ENCODE measurements at regions not wholly inside any gene's neighbourhood (a gene's known extent, or its start where the extent isn't known, plus 50 kb on each side); places are given as distances from the start of the nearest gene placed in this dataset.

GRCh38 chr9:129486756-129487657 lies 133.9 kb downstream of the C9orf50 start:
- no peaks in the 10 kb centered on the region for H3K27me3 ChIP-seq
- peak; percentile 94 for DNase-seq
- H3K4me3 ChIP-seq, result no peak overlapping the region
- peaks cover 8% of the 10 kb centered on the region for H3K36me3 ChIP-seq
- no peaks in the 10 kb centered on the region for H3K9me3 ChIP-seq

GRCh38 chr9:129485145-129485774 lies 135.6 kb downstream of the C9orf50 start:
- no peak for DNase-seq
- H3K9me3 ChIP-seq, result no peaks in the 10 kb centered on the region
- no peak overlapping the region for H3K4me3 ChIP-seq
- peaks cover 2% of the 10 kb centered on the region for H3K36me3 ChIP-seq
- H3K27me3 ChIP-seq, result no peaks in the 10 kb centered on the region

DNA sequence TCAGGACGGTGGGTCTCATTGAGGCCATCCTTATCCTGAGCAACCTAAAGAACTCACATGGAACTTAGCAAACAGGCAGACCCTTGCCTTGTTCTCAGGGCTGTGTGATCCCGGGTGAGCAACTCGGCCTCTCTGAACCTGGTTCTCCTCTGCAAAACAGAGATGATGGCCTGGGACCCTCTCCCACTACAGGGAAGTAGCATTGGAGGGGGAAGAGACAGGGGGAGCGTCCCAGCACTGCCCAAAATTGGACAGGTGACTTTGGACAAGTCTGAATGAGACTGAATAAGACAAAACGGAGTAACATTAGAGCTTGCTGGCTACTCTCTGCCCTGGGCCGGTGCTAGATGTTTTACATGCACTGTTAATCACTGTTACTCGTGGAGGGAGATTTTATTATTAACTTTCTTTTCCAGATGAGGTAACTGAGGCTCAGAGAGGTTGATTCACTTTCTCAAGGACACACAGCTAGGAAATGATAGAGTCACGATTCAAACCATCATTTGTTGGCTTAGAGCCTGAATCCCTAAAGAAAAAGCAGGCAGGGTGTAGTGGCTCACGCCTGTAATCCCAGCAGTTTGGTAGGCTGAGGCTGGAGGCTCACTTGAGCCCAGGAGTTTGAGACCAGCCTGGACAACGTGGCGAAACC lies 136.4 kb downstream of the C9orf50 start:
- no peak for DNase-seq
- Histone ChIP-seq H3K36me3 (no peaks in the 10 kb centered on the region), H3K27me3 (no peaks in the 10 kb centered on the region), H3K9me3 (no peaks in the 10 kb centered on the region), H3K4me3 (no peak overlapping the region)

- peak overlapping the region; percentile 29 for H3K4me3 ChIP-seq
- no peaks in the 10 kb centered on the region for H3K36me3 ChIP-seq
- peak; percentile 92 for DNase-seq
These were observed 137.2 kb downstream of the C9orf50 start for GRCh38 chr9:129483415-129484351.

GRCh38 chr9:129482521-129483414 lies 138.1 kb downstream of the C9orf50 start:
- H3K27me3 ChIP-seq, result no peaks in the 10 kb centered on the region
- no peaks in the 10 kb centered on the region for H3K36me3 ChIP-seq
- no peaks in the 10 kb centered on the region for H3K9me3 ChIP-seq
- DNase-seq, result peak; percentile 89
- peak overlapping the region; percentile 40 for H3K4me3 ChIP-seq

More at GRCh38 chr9:129483415-129484351, 137.2 kb downstream of the C9orf50 start:
- H3K9me3 ChIP-seq, result no peaks in the 10 kb centered on the region
- H3K27me3 ChIP-seq, result no peaks in the 10 kb centered on the region

DNA sequence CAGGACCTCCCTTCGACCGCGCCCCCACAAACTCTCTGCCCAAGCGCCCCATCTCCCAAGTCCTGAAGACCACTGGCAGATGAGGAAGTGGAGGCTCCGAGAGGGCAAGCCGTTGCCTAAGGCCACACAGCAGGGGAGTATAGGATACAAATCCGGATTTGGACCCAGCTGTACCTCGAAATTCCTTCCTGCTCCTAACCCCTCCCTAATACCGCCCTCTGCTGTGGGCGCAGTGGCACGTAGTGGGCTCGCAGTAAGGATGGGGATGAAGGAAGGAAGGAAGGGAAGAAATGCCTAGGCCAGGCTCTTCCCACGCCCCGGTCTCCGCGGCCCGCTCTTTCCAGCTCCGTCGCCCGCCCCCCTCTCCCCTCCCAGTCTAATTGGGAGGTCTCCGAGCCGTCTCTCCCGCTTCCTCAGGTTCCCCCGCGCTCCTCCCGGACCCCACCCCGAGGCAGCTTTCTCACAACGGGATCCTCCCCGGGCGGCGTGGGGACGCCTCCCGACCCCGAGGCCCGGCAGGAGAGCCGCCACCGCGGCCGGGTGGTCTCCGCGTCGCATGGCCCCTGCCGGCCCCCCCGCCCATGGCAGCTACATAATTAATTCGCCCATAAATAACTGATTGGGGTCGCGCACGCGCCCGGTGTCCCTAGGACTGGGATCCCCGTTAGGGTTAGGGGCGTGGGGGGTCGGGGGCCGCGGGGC lies 138.9 kb downstream of the C9orf50 start:
- Histone ChIP-seq H3K4me3 (peak overlapping the region; percentile 40), H3K9me3 (no peaks in the 10 kb centered on the region), H3K27me3 (no peaks in the 10 kb centered on the region), H3K36me3 (no peaks in the 10 kb centered on the region)
- DNase-seq, result peak; percentile 50

- H3K9me3 ChIP-seq, result no peaks in the 10 kb centered on the region
- no peaks in the 10 kb centered on the region for H3K27me3 ChIP-seq
- no peak overlapping the region for H3K4me3 ChIP-seq
- DNase-seq, result no peak
- no peaks in the 10 kb centered on the region for H3K36me3 ChIP-seq
These were observed 139.5 kb downstream of the C9orf50 start for GRCh38 chr9:129481424-129481809.

- Histone ChIP-seq H3K27me3 (no peaks in the 10 kb centered on the region), H3K9me3 (no peaks in the 10 kb centered on the region), H3K36me3 (no peaks in the 10 kb centered on the region), H3K4me3 (no peak overlapping the region)
- DNase-seq, result no peak
These were observed 140.2 kb downstream of the C9orf50 start for GRCh38 chr9:129480745-129481144.

DNA sequence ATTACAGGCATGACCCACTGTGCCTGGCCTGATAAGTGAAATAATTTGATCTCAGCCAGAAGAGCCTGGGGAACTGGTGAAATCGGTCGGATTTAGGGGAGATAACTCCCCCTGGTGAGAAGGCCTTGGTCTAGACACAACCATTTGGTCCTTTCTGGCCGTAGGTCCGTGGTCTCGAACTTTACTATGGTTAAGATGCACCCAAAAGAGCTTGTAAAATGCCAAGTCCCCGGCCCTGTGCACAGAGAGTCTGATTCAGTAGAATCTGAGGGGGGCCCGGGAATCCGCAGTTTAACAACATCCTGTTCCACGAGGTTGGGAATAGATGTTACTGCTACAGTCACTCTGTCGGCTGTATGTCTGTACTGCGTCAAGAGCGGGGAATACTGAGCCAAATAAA lies 140.7 kb downstream of the C9orf50 start:
- Histone ChIP-seq H3K9me3 (no peaks in the 10 kb centered on the region), H3K36me3 (no peaks in the 10 kb centered on the region), H3K4me3 (no peak overlapping the region), H3K27me3 (no peaks in the 10 kb centered on the region)
- no peak for DNase-seq

- Histone ChIP-seq H3K9me3 (no peaks in the 10 kb centered on the region), H3K4me3 (no peak overlapping the region), H3K27me3 (no peaks in the 10 kb centered on the region), H3K36me3 (no peaks in the 10 kb centered on the region)
- no peak for DNase-seq
These were observed 141.3 kb downstream of the C9orf50 start for GRCh38 chr9:129479631-129480011.

- Histone ChIP-seq H3K27me3 (no peaks in the 10 kb centered on the region), H3K36me3 (no peaks in the 10 kb centered on the region), H3K4me3 (no peak overlapping the region), H3K9me3 (no peaks in the 10 kb centered on the region)
- DNase-seq, result no peak
These were observed 141.8 kb downstream of the C9orf50 start for GRCh38 chr9:129478961-129479630.

DNA sequence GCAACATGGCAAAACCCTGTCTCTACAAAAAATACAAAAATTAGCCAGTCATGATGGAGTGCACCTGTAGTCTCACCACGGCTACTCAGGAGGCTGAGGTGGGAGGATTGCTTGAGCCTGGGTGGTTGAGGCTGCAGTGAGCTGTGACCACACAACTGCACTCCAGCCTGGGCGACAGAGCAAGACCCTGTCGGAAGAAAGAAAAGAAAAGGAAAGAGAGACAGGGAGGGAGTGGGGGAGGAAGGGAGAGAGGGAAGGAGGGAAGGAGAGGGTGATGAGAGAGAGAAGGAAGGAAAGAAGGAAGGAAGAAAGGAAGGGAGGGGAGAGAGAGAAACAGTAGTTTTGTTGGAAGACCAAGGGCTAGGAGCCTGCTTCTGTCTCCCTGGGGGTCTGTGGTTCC lies 142.4 kb downstream of the C9orf50 start:
- H3K9me3 ChIP-seq, result no peaks in the 10 kb centered on the region
- no peak for DNase-seq
- no peaks in the 10 kb centered on the region for H3K36me3 ChIP-seq
- no peaks in the 10 kb centered on the region for H3K27me3 ChIP-seq
- no peak overlapping the region for H3K4me3 ChIP-seq

DNA sequence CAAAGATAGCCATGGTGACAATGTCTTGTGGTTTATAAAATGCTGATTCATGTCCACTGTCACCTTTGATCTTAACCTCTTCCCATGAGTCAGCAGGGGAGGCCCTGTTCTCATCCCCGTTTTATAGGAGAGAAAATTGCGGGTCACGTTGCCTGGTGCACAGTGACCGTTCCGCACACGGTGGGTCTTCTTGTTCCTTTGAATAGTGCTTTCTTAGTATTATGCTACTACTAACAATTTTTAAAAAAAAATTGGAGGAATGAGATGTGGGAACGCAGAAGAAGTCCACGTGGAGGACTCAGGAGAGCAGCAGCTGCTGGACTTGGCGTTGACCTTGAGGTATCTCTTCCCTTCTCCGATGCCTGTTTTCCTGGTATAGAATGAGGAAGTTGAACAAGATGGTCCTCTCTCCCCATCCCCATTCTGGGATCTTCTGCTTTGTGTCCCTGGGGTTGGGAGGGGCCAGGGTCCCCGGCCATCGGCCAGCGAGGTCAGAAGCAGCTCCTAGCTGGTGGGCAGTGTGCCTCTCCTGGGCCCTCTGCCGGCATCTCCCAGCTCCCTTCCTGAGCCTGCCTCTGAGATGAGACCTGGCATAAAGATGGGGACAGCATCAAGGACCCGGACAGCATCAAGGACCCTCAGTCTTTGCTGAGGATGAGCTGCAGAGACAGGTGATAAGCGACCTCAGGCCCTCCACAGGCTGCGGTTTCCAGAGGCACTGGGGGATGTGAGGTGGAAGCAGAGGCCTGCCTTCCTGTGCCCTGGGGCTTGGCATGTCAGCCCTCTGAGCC lies 143.9 kb downstream of the C9orf50 start:
- Histone ChIP-seq H3K36me3 (no peaks in the 10 kb centered on the region), H3K9me3 (no peaks in the 10 kb centered on the region), H3K27me3 (no peaks in the 10 kb centered on the region), H3K4me3 (no peak overlapping the region)
- DNase-seq, result no peak
